COLO668 (cell line): ENCODE measurements at regions not wholly inside any gene's neighbourhood (a gene's known extent, or its start where the extent isn't known, plus 50 kb on each side); places are given as distances from the start of the nearest gene placed in this dataset.
A peak's percentile ranks its signal among the peaks of the same experiment; 100 is the strongest.

Experiments
- DNase-seq: peaks from one replicate; lab custom pipeline; 2025; ENCODE audit not compliant: unreplicated experiment; lab: John Stamatoyannopoulos, UW

GRCh38 chr2:228602288-228602687 lies 420.8 kb upstream of the SPHKAP start:
- no peak for DNase-seq

DNA sequence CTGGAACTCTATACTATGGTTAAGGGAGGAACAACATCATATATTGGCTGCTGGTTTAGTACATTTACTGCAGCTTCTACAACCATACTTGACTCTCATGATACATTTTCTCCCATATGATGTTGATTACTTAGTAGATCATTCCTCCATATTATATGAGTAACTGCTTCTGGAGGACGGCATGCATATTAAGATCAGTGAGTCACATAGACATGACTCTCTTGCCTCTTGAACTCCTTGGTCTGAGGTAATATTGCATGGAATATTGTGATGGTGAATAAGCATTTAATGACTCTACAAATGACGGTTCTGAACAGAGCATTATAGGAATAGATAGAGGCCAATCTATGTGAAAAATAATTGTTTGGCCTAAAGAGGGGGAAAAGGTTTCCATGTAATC lies 418.8 kb upstream of the SPHKAP start:
- DNase-seq = no peak

- no peak for DNase-seq
These were observed 418.3 kb upstream of the SPHKAP start for GRCh38 chr2:228599781-228600180.

GRCh38 chr2:228599297-228599696 lies 417.8 kb upstream of the SPHKAP start:
- no peak for DNase-seq

DNA sequence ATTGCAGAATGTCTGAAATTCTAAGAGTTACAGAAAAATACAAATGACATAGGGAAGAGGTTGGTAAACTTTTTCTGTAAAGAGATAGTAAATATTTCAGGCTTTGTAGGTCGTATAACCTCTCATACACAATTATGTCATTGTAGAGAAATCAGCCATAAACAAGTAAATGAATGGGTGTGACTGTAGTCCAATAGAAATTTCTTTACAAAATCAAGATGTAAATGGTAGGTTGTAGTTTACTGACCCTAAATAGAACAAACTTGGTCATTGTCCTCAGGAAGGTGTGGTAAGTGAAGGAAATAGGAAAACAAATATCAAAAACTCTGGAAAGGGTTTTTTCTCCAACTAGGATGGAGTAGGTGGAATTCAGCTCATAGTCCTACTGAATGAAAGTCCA lies 415.5 kb upstream of the SPHKAP start:
- no peak for DNase-seq

GRCh38 chr2:228594012-228594411 lies 412.5 kb upstream of the SPHKAP start:
- DNase-seq = no peak

- DNase-seq = no peak
These were observed 411.4 kb upstream of the SPHKAP start for GRCh38 chr2:228592925-228593324.

DNA sequence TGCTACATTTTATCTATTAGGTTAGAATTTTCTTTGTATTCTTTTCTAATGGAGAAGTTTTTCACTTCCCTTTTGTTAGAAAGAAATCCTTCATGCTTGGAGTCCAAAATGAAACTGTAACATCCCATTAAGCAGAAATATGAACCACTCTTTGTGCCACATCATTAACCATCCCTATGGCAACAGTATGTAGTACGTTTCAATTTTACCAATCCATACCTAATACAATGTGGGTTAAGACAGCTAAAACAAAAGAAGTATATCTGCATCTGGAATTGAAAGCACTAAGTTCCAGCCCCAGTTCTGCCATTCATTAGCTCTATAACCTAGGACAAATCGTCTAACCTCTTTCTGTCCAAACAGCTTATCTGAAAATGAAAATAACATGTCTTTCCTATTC lies 409.2 kb upstream of the SPHKAP start:
- DNase-seq = no peak

- DNase-seq = no peak
These were observed 407.6 kb upstream of the SPHKAP start for GRCh38 chr2:228589115-228589514.

DNA sequence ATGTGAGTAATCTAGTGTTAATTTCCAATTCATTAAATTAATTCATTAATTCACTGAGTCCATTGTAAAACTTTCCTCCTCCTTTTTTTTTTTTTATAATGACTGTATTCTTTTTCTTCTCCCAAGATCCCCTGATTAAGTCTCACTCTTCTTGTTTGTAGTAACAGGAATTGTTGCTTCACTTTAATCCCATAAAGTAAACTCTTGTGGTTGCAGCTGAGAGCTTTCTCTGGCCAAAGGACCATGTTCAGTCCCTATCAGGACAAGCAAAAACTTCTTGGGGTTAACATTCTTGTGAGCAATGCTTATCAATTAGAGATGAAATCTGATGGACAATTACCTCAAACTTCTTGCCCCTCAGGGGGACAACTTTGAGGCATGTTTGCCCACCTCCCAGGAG lies 400.2 kb upstream of the SPHKAP start:
- DNase-seq = no peak

- no peak for DNase-seq
These were observed 394.4 kb upstream of the SPHKAP start for GRCh38 chr2:228575897-228576296.

- peak; percentile 22 for DNase-seq
These were observed 386.8 kb upstream of the SPHKAP start for GRCh38 chr2:228568275-228568674.

DNA sequence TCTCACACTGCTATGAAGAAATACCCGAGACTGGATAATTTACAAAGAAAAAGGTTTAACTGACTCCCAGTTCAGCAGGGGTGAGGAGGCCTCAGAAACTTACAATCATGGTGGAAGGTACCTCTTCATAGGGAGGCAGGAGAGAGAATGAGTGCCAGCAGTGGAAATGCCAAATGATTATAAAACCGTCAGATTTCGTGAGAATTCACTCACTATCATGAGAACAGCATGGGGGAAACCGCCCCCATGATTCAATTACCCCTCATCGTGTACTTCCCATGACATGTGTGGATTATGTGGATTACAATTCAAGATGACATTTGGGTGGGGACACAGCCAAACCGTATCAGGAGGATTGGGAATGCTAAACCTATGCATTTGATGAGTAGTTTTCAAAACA lies 380.3 kb upstream of the SPHKAP start:
- DNase-seq = no peak

DNA sequence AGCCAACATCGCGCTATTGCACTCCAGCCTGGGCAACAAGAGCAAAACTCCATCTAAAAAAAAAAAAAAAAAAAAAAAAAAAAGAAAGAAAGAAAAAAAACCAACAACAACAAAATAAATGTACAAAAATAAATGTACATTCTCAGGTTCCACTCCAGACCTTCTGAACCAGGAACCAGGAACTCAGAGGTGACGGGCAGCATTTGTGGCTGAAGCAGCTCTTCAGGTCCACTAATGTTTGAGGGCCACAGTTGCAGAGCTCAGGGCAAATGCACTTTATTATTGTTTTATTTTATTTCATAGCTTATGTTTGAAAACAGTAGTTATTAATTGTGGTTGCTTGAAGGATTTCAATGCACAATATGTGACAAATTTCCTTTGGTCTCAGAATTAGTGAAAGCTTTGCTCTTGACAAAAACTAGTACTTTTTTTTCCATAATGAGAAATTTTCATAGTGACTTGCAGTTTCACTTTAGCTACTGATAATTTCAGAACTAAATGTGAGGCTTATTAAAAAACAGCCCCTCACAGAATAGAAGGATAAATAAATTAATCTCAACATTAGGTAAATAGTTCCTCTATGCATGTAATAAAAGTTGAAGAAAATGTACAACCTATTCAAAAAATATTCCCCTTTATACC lies 378.4 kb upstream of the SPHKAP start:
- no peak for DNase-seq

GRCh38 chr2:228556717-228557116 lies 375.2 kb upstream of the SPHKAP start:
- no peak for DNase-seq

- no peak for DNase-seq
These were observed 368.0 kb upstream of the SPHKAP start for GRCh38 chr2:228549441-228550007.

DNA sequence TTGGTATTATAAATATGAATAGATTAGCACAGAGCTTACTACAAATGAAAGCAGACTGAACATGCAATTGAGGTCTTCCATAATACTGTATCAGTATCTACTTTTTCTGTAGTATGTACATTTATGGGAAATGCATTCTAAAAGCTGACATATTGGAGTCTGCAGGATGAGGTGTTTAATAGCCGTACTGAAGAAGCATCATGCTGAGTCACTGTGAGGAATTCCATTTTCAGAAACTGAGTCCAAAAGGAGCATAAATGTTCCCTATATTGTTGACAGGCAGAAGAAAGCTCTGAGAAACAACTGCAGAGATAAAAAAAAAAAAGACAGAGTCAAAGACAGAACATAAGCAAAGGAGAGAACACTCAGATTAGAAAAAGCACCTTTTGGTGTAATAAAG lies 366.7 kb upstream of the SPHKAP start:
- no peak for DNase-seq

DNA sequence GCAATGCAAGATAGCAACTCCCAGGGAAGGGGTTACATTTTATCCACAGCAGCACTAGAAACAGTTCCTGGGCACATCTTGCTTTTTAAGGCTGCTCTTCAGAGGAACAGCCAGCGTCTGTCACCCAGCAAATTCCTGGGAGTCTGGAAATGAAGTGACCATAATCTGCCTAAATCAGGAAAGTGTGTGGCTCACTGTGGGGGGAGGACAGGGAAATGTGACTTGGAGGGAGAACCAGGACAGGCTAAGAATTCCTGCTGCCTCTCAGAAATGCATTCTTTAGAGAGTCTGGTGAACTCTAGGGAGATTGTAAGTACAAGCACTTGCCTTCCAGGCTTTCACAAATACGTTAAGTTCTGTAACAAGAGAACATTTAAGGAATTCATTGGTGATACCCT lies 364.3 kb upstream of the SPHKAP start:
- DNase-seq = no peak

DNA sequence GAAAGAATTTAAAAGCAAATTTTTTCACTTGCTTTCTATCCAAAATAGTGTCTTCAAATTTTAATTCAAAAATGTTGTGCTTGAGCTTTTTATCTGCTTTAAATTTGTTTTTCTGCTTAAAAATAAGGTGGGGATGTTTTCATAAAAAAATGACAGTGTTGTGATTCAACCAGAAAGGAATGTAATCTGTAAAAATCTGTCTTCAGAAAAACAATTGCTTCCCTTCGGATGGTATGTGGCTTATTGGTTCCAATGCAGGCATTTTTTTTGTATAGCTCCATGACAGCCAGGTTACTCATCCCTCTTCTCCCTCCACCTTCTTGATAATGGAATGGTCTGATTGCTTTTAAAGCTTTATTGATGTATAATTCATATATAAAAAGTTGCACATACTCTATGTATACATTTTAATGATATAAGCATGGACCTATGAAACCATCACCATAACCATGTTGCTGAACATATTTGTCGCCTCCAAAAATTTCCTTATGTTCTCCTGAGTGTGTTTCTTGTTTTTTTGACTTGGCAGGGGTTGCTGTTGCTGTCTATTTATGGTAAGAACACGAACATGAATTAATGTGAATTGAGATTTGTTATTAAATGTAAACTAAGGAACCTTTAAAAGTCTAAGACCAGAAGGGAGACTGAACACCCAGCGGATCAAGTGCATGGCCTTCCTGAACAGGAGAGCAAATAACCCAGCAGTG lies 363.7 kb upstream of the SPHKAP start:
- DNase-seq = no peak

DNA sequence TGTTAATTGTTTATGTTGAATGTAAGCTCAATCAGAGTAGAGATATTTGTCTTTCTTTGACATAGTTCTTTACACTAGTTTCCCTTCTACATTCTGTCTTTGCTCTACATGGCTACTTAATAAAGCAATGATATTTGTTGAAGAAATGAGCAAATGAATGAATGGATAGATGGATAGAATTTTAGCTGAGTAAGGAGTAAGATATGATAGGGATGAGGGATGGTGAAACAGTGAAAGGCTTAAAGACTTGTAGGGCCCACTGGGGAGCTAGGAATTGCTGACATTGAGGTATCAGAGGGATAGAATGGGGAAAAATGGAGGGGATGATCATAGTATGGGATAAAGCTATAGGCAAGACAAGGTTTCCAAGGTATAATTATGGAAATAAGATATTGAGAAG lies 361.6 kb upstream of the SPHKAP start:
- no peak for DNase-seq

DNA sequence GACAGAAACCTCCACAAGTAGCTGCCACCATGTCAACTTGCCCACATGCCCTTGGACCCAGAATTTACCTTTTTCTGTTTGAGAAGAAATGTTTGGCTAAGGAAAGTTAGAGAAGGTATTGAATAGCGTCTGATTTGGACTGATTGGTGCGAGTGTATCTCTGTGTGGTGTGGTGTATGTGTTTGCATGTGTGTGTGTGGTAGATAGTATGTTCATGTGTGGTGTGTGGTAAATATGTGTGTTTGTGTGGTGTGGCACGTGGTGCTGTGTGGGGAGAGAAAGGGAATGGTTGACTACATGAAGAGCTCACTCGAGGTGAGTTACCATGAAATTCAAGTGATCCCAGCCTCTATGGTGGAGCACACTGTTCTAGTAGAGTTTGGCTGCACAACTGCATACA lies 360.8 kb upstream of the SPHKAP start:
- DNase-seq = no peak

GRCh38 chr2:228541789-228542188 lies 360.3 kb upstream of the SPHKAP start:
- no peak for DNase-seq

DNA sequence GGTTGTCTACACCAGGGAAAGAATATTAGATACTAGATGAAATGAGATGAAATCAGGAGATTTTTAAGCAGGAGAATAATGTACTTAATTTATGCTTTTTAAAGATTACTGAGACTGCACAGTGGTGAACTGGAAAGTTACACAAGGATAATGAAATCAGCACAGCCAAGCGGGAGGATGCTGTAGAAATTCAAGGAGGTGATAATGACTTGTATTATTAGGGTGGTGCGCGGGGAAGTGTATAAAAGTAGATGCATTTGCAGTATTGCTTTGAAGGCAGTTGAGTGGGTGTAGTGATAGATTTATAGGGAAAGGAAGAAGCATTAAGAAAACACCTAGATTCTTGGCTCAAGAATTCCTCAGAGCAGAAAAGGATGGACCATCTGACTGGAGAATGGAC lies 359.5 kb upstream of the SPHKAP start:
- DNase-seq = no peak
